ENCODE measurements at regions not wholly inside any gene's neighbourhood (a gene's known extent, or its start where the extent isn't known, plus 50 kb on each side); places are given as distances from the start of the nearest gene placed in this dataset.
"Not testable (repeated sequence)": the region's sequence is repeated elsewhere in the genome, so short reads cannot be mapped to it uniquely, and the experiment has no call there.

DNA sequence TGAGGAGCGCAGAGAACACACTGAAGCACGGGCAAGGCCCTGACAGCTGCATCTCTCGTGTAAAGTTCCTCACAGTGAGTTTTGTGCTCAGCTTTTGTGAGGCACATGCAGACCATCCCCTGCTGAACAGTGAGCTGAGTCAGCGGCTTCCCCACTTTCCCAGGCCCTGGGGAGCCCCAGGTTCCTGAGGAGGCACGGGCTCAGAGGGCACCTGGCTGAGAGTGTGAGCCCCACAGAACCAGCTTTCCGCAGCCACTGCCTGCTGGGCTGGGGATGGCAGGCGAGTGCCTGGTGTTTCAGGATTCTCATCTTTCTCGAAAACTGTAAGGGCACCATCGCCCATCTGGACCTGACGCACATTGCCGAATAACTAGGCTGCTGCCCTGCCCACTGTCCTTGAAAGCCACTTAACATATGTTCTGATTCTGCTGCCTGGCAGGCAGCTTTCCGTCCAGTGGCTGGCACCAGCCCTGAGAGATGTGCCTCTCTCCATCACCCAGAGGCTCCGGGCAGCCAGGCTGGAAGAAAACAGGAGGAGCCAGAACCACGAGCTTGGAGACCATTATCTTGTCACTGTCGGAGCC is 266.7 kb upstream of the FOXF1 start:
- DNase-seq = no peak

- DNase-seq = no peak
Measured at GRCh38 chr16:86244158-86244557, 266.2 kb upstream of the FOXF1 start.

GRCh38 chr16:86244936-86245335 is 265.4 kb upstream of the FOXF1 start:
- no peak for DNase-seq

- no peak for DNase-seq
Measured at GRCh38 chr16:86245351-86245750, 265.0 kb upstream of the FOXF1 start.

DNA sequence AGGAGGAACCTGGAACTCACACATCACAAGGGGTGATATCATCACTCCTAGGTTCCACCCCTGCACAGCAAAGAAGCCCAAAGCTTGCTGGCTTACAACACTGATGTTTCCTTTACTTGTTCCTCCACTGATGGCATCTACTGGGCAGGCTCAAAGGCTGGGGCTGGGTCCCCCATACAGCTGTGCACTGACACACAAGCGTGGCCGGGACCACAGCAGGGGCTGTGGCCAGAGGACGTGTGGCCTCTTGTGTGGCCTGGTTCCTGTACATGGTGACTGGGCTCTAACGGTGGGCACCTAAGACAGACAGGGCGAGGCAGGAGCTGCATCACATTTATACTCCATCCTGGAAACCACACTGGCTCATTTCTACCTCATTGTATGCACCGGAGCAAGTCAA is 264.4 kb upstream of the FOXF1 start:
- DNase-seq = no peak

- DNase-seq = no peak
Measured at GRCh38 chr16:86248310-86248905, 261.9 kb upstream of the FOXF1 start.

- DNase-seq = no peak
Measured at GRCh38 chr16:86249631-86250030, 260.7 kb upstream of the FOXF1 start.

GRCh38 chr16:86251682-86252081 is 258.6 kb upstream of the FOXF1 start:
- no peak for DNase-seq

- peak; percentile 35 for DNase-seq
Measured at GRCh38 chr16:86252596-86252995, 257.7 kb upstream of the FOXF1 start.

- no peak for DNase-seq
Measured at GRCh38 chr16:86255966-86256365, 254.4 kb upstream of the FOXF1 start.

GRCh38 chr16:86256995-86257394 is 253.3 kb upstream of the FOXF1 start:
- no peak for DNase-seq

DNA sequence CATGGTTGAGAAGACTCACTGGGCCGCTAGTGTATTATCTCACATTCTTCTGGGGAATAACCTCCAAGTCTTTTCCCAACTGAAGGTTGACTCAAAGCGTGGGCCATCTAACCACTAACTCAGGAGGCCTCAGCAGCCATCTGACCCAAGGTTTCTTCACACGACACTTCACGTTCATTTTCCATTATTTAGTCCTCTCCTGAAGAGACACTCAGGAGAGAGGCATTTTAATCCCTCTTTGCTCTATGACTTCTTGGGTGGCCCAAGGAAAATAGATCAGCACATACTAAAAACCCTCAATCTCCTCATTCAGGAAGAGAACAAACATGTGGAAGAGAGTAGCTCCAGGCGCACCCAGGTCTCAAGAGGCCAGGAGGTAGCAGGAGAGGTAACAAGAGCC is 252.8 kb upstream of the FOXF1 start:
- DNase-seq = no peak

GRCh38 chr16:86258713-86259112 is 251.6 kb upstream of the FOXF1 start:
- DNase-seq = no peak

DNA sequence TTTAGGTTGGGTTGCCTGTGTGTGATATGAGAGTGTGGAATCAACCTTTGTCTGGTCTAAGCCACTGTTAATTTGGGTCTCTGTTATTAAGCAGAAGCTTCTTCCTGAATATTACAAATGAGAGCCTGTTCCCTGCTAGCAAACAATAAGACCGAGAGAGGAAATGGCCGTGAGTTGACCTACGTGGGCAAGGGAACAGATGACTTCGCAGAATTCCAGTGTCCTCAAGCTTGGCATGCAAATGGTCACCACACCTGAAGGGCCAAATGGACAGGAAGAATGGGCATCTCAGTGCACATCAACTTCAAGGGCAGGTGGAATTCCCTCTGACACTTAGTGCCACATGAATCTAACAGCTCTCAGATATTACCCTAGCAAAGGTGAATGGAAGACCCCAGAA is 250.8 kb upstream of the FOXF1 start:
- DNase-seq = no peak

- DNase-seq = peak; percentile 8
Measured at GRCh38 chr16:86261379-86261778, 248.9 kb upstream of the FOXF1 start.

- not testable (repeated sequence) for DNase-seq
Measured at GRCh38 chr16:86267657-86268056, 242.7 kb upstream of the FOXF1 start.

GRCh38 chr16:86270696-86271095 is 239.6 kb upstream of the FOXF1 start:
- no peak for DNase-seq

- DNase-seq = no peak
Measured at GRCh38 chr16:86272744-86273143, 237.6 kb upstream of the FOXF1 start.

DNA sequence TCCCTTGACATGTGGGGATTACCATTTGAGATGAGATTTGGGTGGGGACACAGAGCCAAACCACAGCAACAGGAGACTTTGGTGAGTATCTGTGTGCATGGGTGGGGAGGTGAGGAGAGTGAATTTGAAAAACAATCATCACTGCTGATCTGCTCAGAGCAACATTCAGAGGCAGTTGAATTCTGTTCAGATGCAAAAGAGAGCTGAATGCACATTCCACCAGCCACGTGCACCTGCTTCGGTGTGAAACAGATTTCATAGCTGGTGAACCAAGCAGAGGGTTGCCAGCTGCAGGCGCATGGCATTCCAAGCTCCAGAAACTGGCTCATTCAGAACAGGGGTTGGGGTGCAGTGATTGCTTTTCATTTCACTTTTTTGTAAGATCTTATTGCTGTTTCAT is 233.1 kb upstream of the FOXF1 start:
- DNase-seq = no peak

DNA sequence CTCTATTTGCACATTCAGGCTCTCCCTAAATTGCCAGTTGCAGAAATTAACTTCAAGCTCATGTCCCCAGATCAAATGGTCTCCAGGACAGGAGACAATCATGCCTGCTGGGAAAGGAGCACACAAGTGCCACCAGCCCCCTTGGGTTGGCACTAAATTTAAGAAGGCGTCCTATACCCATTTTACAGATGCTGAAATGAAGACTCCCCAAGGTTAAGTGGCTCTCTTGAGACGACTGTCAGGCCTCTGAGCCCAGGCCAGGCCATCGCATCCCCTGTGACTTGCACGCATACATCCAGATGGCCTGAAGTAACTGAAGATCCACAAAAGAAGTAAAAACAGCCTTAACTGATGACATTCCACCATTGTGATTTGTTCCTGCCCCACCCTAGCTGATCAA is 232.5 kb upstream of the FOXF1 start:
- not testable (repeated sequence) for DNase-seq

GRCh38 chr16:86281421-86281820 is 228.9 kb upstream of the FOXF1 start:
- no peak for DNase-seq

GRCh38 chr16:86283944-86284343 is 226.4 kb upstream of the FOXF1 start:
- no peak for DNase-seq

- no peak for DNase-seq
Measured at GRCh38 chr16:86285421-86285820, 224.9 kb upstream of the FOXF1 start.

GRCh38 chr16:86285938-86286921 is 224.1 kb upstream of the FOXF1 start:
- no peak for DNase-seq

Measured in hematopoietic multipotent progenitor cell treated with erythropoietin and hydrocortisone succinate and interleukin-3 and kit ligand, for 4 days (in vitro differentiated cells).